IPS-NIHi11 (cell line): ENCODE measurements at regions not wholly inside any gene's neighbourhood (a gene's known extent, or its start where the extent isn't known, plus 50 kb on each side); places are given as distances from the start of the nearest gene placed in this dataset.

Experiments used
- DNase-seq: peaks from one replicate; pipeline ENCODE4 v3.0.0; 2012; ENCODE audit warnings: mixed read lengths, low spot score

DNA sequence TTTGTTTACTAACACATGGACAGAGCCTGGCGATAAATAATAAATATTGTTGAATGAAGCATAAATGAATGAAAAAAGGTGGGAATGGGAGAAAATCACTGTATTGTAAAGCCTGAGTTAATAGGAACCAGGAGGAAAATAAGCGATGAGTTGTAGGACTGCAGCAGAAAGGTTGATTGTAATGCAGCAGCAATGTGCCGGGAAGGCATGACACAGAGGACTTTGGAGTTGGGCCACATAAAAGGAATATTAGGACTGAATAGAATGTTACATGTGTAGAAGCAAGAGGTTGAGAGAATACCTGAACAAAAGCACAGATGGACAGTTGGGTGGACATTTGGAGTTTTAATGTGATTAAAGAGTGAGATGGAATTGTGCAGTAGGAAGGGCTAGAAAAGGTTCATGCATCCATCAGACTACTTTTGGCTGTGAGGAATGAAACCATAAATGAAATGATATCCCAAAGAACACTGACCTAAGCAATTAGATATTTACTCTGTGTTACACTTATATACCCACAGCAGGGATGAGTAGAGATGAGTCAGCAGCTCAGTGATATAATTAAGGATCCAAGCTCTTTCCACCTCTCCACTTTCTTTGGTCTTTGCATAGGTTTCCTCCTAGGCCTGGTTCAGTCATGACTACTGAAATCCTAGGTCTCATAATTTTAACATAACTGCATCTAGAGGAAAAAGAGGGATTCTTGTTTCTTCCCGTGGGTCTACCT is 55.4 kb downstream of the CCER1 start:
- DNase-seq, result no peak

GRCh38 chr12:90897986-90898385 is 57.0 kb downstream of the CCER1 start:
- DNase-seq, result no peak

- no peak for DNase-seq
Observed at GRCh38 chr12:90897316-90897715, 57.7 kb downstream of the CCER1 start.

- DNase-seq, result no peak
Observed at GRCh38 chr12:90896821-90897220, 58.2 kb downstream of the CCER1 start.

DNA sequence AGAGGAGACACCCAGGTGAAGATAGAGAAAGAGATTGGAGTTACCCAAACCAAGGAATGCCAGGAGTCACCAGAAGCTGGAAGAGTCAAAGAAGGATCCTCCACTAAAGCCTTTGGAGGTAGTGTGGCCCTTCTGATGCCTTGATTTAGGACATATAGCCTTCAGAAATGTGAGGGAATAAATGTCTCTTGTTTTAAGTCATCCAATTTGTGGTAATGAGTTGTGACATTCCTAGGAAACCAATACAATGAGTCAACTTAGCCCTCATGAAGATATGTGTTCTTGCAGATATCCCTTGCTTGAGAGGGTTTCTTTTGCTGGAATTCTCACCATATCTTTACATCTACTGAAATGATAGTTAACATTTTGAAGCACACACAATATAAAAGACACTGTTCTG is 58.8 kb downstream of the CCER1 start:
- no peak for DNase-seq

DNA sequence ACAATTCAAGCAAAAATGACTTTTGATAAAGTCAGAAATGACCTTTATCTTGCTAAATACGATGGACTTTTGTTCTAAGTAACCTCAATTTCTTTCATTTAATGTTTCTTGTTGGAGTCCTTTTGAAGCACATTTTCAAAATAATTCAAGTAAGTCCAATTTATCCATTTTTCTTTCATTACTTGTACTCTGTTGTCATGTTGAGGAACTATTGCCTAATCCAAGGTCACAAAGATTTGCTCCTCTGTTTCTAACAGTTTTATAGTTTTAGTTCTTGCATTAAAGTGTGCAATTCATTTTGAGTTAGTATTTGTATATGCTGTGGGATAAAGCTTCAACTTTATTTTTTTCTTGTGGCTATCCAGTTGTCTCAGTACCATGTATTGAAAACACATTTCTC is 66.7 kb downstream of the CCER1 start:
- DNase-seq, result no peak

DNA sequence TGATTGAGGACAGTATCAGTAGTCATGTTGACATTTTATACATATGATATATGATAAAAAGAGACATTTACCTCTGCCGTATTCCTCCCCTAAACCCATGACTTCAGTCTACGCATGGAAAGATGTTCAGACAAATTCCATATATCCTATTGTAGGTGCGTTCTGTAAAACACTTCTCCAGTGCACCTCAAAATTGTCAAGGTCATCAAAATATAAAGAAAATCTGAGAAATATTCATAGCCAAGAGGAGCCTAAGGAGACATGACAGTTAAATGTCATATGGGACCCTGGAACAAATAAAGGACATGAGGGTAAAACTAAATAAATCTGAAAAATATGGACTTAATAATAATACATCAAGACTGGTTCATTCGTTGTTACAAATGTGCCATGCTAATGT is 71.5 kb downstream of the CCER1 start:
- DNase-seq, result no peak

- DNase-seq, result no peak
Observed at GRCh38 chr12:90871726-90872096, 83.3 kb downstream of the CCER1 start.

DNA sequence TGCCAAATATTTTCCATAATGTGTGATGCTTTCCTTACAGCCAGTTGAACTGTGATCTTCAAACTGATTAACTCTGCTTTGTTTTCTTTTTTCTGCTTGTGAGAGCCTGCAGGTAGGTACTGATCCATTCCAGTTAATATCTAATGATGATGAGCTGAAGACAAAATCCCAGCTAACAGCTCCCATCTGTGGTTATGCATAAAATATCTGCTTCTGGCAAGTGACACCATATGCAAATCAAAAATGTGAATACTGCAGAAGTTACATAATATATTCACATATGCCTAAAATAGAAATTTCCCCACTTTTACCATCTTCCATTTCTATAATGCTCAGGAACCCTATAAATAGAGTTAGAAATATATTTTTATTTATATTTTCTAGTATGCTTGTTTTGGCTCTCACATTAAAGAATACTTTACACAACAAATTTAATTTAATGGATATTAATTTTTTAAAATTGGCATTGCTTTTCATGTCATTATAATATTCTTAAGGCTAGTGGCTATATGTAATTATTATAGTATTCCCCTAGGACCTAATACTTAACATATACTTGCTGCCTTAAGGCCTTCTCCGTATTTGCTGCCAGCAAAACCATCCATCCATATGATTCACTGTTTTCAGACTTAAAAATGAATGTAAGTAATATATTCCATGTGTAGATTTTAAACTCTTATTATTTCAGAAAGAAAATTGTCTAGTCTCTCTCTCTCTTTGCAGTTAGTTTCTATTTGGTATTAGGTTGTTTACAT is 83.8 kb downstream of the CCER1 start:
- DNase-seq, result no peak

DNA sequence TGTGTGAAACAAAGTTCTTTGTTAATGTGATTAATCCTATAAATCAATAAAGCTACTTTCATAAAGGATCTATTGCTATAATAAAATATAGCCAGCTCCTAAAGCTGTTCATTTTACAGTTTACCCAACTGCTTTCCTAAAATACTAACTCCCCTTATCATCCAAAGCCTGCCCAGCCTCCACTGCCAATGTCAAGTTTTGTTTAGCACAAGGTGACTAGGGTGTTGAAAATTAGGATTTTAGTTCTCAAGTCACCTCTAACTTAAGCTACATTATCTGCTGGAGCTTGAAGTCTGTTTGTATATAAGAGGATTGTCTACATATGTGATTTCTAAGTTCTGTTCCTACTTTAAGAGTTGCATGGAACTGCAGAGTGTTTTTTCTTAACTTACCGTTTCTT is 86.3 kb downstream of the CCER1 start:
- no peak for DNase-seq

- no peak for DNase-seq
Observed at GRCh38 chr12:90859591-90859990, 95.4 kb downstream of the CCER1 start.

GRCh38 chr12:90858252-90858651 is 96.7 kb downstream of the CCER1 start:
- no peak for DNase-seq

DNA sequence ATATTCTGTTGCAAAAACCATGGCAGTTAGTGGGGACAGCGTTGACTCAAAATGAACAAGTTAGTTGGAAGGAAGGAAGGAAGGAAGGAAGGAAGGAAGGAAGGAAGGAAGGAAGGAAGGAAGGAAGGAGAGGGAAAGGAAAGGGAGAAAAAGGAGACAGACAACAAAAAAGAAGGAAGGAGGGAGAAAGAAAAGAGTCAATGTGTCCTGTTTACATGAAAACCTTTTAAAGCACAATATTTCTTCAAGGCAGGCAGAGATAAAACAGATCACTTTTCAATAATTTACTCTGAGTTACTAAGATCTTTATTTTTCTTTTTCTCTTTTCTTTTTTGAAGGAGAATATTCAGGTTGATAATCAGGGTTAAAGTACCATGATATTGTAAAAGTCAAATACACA is 99.4 kb downstream of the CCER1 start:
- no peak for DNase-seq

DNA sequence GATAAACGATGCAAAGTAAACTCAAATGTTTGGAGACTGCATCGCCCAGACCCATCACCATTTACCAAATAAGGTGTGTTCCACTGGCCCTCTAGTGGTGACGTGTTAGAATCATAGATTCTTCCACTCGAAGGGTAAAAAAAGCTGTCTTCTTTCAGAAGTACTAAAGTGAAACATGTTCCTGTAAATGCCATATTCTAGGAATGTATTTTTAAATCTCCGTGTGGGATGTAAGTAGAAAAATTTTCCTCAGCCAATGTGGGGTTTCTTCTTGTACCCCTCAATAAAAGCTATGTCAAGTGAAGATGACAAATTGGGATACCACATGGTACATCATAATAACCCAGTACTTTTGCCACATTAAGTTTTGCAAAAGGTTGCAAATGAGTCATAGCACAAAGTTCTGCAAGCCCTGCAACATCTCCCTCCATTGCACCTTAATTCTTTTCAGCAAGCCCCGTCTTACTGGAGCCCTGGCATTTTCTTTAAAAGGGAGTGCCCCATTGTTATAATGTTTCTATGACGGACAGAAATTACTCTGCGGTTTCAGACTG is 100.8 kb downstream of the CCER1 start:
- DNase-seq, result peak; percentile 44

DNA sequence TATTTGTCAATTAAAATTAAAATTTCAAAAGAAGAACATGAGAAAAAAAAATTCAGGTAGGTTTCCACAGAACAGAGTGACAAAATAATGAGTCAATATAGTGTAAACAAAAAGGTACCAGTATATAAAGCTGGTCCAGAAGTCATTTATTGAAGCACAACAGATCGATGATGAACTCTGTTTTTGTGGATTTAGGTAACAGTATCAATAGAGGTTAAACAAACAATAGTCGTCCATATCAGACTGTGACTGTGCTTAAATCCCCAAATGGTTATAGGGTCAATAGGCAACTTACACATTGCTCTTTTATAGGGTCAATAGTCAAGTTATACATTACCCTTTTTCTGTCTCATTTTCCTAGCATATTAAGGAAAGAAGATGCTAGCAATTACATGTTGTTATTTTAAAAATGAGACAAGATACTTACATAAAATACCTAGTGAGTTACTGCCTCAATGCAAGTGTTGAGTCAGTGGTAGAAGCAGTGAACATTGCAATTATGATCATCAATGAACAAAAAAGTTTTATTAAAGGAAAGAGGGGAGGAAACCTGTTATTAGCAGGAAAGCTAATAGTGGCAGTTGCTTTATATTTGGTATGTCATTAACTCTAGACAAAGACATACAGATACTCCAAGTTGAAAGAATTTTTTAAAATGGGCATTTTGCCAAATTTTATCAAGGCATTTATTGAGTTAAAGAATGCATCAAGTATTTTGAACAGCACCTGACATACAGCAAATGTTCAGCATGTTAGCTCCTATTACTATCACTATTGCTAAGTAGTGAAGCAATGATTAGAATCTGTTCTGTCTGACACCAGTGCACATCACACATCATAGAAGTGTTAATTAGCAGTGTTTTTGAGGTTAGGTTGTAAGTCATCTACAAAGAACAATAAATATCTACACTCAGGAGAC is 102.9 kb downstream of the CCER1 start:
- no peak for DNase-seq

- DNase-seq, result peak; percentile 31
Observed at GRCh38 chr12:90842477-90842876, 112.5 kb downstream of the CCER1 start.

- DNase-seq, result no peak
Observed at GRCh38 chr12:90841336-90841735, 113.6 kb downstream of the CCER1 start.

GRCh38 chr12:90839346-90839745 is 115.6 kb downstream of the CCER1 start:
- no peak for DNase-seq

GRCh38 chr12:90836689-90837088 is 118.3 kb downstream of the CCER1 start:
- DNase-seq, result no peak

DNA sequence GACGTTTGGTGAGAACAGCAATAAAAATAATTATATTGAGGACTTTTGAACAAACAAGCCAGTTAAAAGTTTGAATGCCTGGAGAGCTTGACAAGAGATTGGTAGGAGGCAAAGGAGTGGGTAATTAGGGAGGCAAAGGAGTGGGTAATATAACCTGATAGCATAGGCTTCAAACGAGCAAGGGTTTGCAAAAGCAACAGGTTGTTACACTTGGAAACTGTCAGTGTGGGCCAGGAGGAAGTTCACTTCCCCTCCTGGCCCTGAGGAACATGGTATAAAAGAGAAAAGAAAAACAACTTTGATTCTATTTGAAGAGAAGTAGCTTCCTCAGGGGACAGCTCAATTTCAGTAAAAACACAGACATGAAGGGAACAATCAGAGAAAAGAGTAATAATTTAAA is 121.7 kb downstream of the CCER1 start:
- DNase-seq, result no peak

DNA sequence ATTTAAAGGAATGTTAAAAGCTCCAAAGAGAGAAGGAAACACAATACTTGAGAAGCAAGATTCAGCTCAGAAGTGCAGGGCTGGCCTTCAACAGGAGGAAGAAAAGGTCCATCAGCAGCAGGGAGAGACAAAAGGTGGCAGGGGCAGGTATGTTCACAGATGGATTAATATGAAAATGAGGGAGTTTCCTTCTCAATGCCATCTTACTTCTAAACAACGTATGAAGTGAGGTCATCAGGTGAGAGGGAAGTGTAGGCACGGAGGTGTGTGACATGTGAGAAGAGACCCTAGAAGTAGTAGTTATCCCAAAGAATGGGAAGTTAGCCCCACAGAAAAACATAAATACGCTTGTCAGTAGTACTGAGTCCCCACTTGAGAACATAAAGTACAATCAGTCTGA is 122.5 kb downstream of the CCER1 start:
- DNase-seq, result no peak

- DNase-seq, result no peak
Observed at GRCh38 chr12:90831712-90832111, 123.3 kb downstream of the CCER1 start.
